ELF-1 (cell line): ENCODE measurements at regions not wholly inside any gene's neighbourhood (a gene's known extent, or its start where the extent isn't known, plus 50 kb on each side); places are given as distances from the start of the nearest gene placed in this dataset.

Experiments used
- DNase-seq: peaks from one replicate; pipeline ENCODE4 v3.0.0-alpha.2; 2016; ENCODE audit warnings: low read depth, low spot score

DNA sequence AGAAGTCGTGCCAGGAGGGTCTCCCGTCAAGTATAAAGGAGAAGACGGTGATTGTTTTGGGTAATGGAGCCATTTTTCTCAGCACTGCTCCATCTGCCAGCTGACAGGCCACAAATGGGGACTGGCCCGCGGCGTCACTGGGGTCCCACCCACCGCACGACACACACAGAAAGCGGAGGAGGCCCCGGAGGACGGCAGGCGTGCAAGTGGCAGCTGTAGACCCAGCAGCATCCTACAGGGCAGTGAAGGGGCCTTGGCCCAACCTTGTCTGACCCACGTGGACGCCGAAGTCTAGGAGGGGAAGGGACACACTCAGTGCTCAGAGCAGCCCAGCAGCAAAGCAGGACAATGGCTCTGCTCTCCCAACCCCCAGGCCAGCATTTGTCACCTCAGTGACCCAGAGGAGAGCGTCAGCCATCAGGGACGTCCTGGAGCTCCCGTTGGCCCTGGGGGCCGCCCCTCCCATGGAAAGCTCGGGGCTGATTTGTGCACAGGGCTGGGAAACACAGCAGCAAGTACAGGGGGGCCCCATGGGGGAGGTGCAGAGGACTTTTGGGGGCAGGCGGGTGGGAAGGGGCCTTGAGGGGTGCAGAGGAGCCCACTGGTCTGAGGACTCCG, 644.4 kb downstream of the BRD1 start:
- DNase-seq = no peak

DNA sequence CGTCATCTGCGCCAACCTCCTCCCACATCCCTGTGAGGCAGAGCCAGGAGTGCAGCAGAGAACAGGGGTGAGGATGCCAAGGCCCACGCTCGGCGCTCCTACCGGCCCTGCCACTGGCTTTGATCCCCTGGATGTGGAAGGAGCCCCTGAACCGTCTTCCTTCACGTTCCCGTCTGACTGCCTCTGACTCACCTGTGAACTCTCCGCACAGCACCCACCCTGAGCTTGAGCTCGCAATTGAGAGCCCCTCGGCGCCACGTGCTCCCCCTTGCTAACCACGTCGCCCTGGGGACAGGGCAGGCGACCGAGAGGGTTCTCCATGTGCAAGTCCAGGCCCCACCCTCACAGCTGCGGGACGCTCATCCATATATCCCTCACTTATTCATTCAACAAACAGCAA, 645.3 kb downstream of the BRD1 start:
- DNase-seq = no peak

GRCh38 chr22:49181942-49182341, 645.7 kb downstream of the BRD1 start:
- DNase-seq = no peak

- DNase-seq = no peak
Measured at GRCh38 chr22:49181431-49181830, 646.2 kb downstream of the BRD1 start.

- DNase-seq = no peak
Measured at GRCh38 chr22:49180683-49181024, 647.0 kb downstream of the BRD1 start.

- DNase-seq = no peak
Measured at GRCh38 chr22:49179886-49180682, 647.6 kb downstream of the BRD1 start.

DNA sequence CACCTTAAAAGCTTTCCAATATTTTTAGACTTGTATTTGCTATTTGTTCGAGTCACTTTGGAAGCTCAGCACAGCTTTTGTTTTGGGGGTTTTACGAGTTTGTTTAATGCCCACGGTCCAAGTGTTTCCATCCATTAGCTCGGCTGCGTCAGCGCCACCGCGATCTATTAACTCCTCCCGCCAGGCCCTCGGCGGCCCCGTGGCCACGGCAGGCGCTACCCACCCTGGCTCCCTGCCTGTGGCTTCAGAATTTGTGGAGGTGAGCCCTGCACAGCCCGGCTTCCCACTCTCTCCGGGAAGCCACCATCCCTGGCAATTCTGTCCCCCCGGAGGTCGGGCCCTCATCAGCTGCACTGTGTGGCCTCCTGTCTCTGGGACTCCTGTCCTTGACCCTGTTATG, 648.5 kb downstream of the BRD1 start:
- no peak for DNase-seq

GRCh38 chr22:49178246-49179005, 649.2 kb downstream of the BRD1 start:
- no peak for DNase-seq

GRCh38 chr22:49177666-49178065, 650.0 kb downstream of the BRD1 start:
- DNase-seq = no peak

GRCh38 chr22:49176956-49177355, 650.7 kb downstream of the BRD1 start:
- no peak for DNase-seq

- peak; percentile 19 for DNase-seq
Measured at GRCh38 chr22:49170053-49170452, 657.6 kb downstream of the BRD1 start.

GRCh38 chr22:49169074-49169744, 658.5 kb downstream of the BRD1 start:
- DNase-seq = no peak

GRCh38 chr22:49168219-49168813, 659.4 kb downstream of the BRD1 start:
- DNase-seq = no peak

GRCh38 chr22:49166746-49167145, 660.9 kb downstream of the BRD1 start:
- no peak for DNase-seq

- DNase-seq = no peak
Measured at GRCh38 chr22:49166211-49166610, 661.5 kb downstream of the BRD1 start.

GRCh38 chr22:49164773-49165320, 662.8 kb downstream of the BRD1 start:
- DNase-seq = no peak

GRCh38 chr22:49163960-49164690, 663.5 kb downstream of the BRD1 start:
- no peak for DNase-seq

DNA sequence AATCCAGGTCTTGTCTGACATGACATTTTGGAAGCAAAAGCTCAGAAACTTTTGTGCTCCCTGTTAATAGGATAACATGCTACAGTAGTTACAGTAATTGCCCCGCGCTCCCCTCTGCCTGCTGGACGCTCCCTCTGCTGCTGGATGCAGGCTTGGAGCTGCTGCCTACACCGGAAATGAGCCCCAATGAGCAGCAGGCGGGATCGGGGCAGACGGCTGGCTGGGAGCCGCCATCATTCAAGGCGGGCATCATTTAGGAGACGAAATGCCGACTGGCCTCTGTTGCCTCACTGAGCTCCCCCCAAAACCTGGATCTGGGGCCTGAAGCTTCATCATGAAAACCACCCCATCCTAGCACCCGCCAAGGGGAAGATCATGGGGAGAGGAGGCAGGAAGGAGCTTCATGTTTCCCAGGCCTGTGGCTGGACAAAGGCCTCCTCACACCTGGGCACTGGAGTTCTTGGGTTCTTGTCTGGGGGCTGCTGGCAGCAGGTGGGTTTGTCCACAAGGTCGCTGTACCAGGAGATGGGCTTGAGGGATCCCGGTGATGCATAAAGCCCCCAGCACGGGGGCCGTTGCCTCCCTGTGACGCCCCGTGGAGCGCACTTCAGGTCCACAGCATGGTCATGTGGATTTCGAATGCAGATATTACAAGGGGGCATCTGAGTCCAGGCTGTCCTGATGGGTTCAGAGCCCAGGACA, 664.3 kb downstream of the BRD1 start:
- DNase-seq = no peak

GRCh38 chr22:49162841-49163240, 664.8 kb downstream of the BRD1 start:
- DNase-seq = no peak
